ENCODE measurements at regions not wholly inside any gene's neighbourhood (a gene's known extent, or its start where the extent isn't known, plus 50 kb on each side); places are given as distances from the start of the nearest gene placed in this dataset.

DNA sequence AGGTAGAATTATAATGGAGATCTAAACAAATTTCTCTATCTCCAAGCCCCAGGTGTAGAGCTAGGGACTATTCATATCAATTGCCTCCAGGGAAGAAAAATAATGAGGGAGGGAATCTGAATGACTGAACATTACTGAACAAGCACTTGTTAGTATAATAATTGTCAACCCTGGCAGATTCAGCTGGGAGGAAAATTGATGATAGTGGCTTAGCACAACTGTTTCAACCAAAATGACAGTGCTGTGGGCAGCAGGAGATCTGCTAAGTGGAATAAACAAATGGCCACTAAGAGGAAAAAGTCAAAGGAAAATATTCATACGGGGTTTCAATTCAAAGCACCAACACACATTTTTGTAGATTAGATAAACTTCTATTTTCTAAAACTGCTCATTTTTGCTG lies 294.9 kb upstream of the ZNF385D start:
- TF ChIP-seq, protein P1, sequence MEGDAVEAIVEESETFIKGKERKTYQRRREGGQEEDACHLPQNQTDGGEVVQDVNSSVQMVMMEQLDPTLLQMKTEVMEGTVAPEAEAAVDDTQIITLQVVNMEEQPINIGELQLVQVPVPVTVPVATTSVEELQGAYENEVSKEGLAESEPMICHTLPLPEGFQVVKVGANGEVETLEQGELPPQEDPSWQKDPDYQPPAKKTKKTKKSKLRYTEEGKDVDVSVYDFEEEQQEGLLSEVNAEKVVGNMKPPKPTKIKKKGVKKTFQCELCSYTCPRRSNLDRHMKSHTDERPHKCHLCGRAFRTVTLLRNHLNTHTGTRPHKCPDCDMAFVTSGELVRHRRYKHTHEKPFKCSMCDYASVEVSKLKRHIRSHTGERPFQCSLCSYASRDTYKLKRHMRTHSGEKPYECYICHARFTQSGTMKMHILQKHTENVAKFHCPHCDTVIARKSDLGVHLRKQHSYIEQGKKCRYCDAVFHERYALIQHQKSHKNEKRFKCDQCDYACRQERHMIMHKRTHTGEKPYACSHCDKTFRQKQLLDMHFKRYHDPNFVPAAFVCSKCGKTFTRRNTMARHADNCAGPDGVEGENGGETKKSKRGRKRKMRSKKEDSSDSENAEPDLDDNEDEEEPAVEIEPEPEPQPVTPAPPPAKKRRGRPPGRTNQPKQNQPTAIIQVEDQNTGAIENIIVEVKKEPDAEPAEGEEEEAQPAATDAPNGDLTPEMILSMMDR (IDR thresholded peaks at IDR 0.05): no peak
- no peak for TF ChIP-seq ZFX (IDR thresholded peaks at IDR 0.05; ENCODE audit: borderline replicate concordance)
- H3K27ac ChIP-seq: no peak overlapping the region

DNA sequence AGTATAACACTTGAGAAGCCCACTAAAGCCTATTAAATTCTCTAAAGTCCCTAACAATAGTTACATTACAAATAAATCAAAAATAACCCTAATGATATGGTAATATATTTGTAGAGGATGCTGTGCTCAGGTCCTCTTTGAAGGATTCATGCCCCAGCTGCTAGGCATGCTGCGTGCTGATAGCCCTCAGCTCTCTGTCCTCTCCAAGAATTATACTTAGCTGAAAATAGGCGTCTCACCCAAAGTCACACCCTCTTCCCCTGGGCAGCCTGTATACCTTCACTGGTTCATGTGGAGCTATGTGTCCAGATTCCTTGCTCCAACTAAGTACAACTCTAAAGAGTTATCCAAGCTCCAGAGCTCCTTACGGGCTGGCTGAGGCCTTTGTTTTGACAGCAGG lies 312.5 kb upstream of the ZNF385D start:
- no peak overlapping the region for H3K27ac ChIP-seq
- TF ChIP-seq, protein P1 (IDR thresholded peaks at IDR 0.05): no peak
- TF ChIP-seq ZFX (IDR thresholded peaks at IDR 0.05; ENCODE audit: borderline replicate concordance): no peak

DNA sequence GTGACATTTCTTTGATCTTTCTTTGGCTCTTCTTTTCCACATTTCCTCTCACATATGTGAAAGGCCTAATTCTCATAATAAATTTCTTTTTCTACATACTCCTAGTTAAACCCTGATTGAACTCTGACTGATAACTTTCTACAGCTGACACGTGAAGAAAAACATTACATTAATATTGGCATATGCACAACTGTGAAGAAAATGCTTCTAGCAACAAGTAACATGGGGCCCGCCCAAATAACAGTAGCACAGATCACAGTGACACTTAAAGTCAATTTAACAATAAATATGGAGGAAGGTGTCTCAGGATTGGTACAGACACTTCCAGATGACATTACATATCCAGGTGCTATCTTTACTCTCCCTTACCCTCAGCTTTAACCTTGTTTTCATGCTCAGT lies 317.6 kb upstream of the ZNF385D start:
- no peak overlapping the region for H3K27ac ChIP-seq
- no peak for TF ChIP-seq ZFX (IDR thresholded peaks at IDR 0.05; ENCODE audit: borderline replicate concordance)
- TF ChIP-seq, protein P1 (IDR thresholded peaks at IDR 0.05): no peak

GRCh38 chr3:22088204-22088603 lies 337.2 kb upstream of the ZNF385D start:
- no peak for TF ChIP-seq ZFX (IDR thresholded peaks at IDR 0.05; ENCODE audit: borderline replicate concordance)
- TF ChIP-seq, protein P1 (IDR thresholded peaks at IDR 0.05): no peak
- no peak overlapping the region for H3K27ac ChIP-seq

- no peak overlapping the region for H3K27ac ChIP-seq
- TF ChIP-seq ZFX (IDR thresholded peaks at IDR 0.05; ENCODE audit: borderline replicate concordance): no peak
- TF ChIP-seq, protein P1 (IDR thresholded peaks at IDR 0.05): peak; percentile 83
Observed at GRCh38 chr3:22089284-22089683, 338.3 kb upstream of the ZNF385D start.

DNA sequence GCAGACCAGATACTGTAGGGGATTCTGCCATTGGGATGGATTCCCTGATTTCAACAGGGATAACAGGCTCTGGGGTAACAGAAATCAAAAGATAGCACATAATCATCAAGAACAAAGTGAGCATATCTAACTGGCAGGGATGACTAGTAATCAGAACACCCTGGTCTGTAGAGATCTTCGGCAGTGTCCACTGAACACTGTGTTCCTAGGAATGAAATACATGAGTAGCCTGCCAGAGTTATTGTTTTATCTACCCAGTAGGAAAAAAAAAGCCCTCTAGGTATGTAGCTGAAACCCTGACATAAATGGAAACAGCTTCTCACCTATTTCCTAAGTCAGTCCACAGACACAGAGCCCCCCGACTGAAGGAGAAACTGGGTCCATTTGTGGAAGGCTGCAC lies 340.3 kb upstream of the ZNF385D start:
- no peak for TF ChIP-seq ZFX (IDR thresholded peaks at IDR 0.05; ENCODE audit: borderline replicate concordance)
- TF ChIP-seq, protein P1 (IDR thresholded peaks at IDR 0.05): no peak
- H3K27ac ChIP-seq: no peak overlapping the region

DNA sequence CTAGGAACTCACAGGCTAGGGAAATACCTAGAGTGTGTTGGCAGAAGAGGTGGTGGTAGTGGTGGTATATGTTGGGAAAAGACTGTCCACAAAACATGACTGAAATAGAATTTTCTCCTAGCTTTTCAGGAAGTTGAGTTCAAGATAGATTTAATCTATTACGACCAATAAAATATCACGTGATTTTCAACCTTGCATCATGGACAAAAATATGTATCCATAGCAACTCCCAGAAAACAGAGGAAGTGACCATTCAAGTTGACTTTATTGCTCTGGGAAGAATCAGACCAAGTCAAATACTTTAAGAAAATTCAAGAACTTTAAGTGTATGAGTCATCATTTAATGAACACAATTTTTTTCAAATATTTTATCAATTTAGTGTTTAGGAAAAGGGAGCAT lies 347.0 kb upstream of the ZNF385D start:
- no peak overlapping the region for H3K27ac ChIP-seq
- TF ChIP-seq, protein P1 (IDR thresholded peaks at IDR 0.05): no peak
- no peak for TF ChIP-seq ZFX (IDR thresholded peaks at IDR 0.05; ENCODE audit: borderline replicate concordance)

All from 22Rv1 (cell line).